ENCODE measurements at regions not wholly inside any gene's neighbourhood (a gene's known extent, or its start where the extent isn't known, plus 50 kb on each side); places are given as distances from the start of the nearest gene placed in this dataset.
A peak's percentile ranks its signal among the peaks of the same experiment; 100 is the strongest.

DNA sequence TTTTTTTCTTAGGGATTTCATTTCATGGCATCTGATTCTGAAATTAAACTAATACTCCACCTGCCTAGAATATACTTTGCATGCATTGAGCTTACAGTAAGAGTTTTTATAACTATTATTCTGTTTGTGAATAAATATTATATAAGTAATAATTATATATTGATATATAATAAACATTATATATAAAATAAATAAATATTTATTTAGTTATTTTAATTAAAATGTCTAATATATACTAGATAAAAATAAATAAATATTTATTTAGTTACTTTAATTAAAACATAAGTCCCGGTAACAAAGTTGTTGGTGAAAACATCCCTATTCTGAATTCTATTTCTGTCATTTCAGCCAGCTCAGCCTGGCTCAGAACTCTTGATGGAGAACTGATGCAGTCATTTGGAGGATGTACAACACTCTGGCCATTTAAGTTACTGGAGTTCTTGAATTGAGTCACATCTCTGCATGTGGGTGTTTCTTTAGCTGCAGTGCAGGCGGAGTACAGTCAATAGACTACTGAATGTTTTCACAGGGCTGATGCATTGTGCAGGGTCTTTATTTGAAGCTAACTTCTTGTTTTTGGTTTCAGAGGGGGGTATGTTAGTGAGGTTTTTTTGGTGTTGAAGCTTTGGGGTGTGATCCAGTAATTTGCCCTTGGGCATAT is 508.9 kb upstream of the ADGRB3 start (continued):
- TF ChIP-seq, protein P1, sequence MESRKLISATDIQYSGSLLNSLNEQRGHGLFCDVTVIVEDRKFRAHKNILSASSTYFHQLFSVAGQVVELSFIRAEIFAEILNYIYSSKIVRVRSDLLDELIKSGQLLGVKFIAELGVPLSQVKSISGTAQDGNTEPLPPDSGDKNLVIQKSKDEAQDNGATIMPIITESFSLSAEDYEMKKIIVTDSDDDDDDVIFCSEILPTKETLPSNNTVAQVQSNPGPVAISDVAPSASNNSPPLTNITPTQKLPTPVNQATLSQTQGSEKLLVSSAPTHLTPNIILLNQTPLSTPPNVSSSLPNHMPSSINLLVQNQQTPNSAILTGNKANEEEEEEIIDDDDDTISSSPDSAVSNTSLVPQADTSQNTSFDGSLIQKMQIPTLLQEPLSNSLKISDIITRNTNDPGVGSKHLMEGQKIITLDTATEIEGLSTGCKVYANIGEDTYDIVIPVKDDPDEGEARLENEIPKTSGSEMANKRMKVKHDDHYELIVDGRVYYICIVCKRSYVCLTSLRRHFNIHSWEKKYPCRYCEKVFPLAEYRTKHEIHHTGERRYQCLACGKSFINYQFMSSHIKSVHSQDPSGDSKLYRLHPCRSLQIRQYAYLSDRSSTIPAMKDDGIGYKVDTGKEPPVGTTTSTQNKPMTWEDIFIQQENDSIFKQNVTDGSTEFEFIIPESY (IDR thresholded peaks at IDR 0.05), result no peak
- TF ChIP-seq MXI1 (IDR thresholded peaks at IDR 0.05; ENCODE audit: low read depth, low read length) (no peak), CHD1 (IDR thresholded peaks at IDR 0.05; ENCODE audit: low read depth, low read length) (no peak), IKZF2 (IDR thresholded peaks at IDR 0.05) (peak in 1 of 2 experiments; percentile 29; a peak in 1 of 4 replicates), SIN3A (IDR thresholded peaks at IDR 0.05; ENCODE audit: low read depth, low read length) (no peak), BHLHE40 (IDR thresholded peaks at IDR 0.05; ENCODE audit: borderline replicate concordance in 1 of 2, low read depth in 2 of 2, low read length in 1 of 2) (0 out of 4 replicates have a peak, but pooled peaks have one; percentile 10 to 15), PAX5 (IDR thresholded peaks at IDR 0.05; ENCODE audit: borderline replicate concordance, low read depth, low read length) (peak; percentile 71), ASH2L (IDR thresholded peaks at IDR 0.05; ENCODE audit: borderline replicate concordance, low read depth) (no peak), RUNX3 (IDR thresholded peaks at IDR 0.05; ENCODE audit: low read length) (peak; percentile 76), STAT1 (conservative IDR thresholded peaks at IDR 0.05) (no peak), STAT3 (IDR thresholded peaks at IDR 0.05; ENCODE audit: low read depth, low read length) (no peak), ATF7 (IDR thresholded peaks at IDR 0.05; ENCODE audit: low read depth) (peak; percentile 49; the same call in 1 of the 2 replicates), TBL1XR1 (IDR thresholded peaks at IDR 0.05; ENCODE audit: low read depth, low read length) (no peak), TARDBP (IDR thresholded peaks at IDR 0.05; ENCODE audit: borderline replicate concordance) (no peak), EED (IDR thresholded peaks at IDR 0.05; ENCODE audit: low read depth) (peak; percentile 79; the same call in 1 of the 2 replicates)
- TF ChIP-seq, protein P2, sequence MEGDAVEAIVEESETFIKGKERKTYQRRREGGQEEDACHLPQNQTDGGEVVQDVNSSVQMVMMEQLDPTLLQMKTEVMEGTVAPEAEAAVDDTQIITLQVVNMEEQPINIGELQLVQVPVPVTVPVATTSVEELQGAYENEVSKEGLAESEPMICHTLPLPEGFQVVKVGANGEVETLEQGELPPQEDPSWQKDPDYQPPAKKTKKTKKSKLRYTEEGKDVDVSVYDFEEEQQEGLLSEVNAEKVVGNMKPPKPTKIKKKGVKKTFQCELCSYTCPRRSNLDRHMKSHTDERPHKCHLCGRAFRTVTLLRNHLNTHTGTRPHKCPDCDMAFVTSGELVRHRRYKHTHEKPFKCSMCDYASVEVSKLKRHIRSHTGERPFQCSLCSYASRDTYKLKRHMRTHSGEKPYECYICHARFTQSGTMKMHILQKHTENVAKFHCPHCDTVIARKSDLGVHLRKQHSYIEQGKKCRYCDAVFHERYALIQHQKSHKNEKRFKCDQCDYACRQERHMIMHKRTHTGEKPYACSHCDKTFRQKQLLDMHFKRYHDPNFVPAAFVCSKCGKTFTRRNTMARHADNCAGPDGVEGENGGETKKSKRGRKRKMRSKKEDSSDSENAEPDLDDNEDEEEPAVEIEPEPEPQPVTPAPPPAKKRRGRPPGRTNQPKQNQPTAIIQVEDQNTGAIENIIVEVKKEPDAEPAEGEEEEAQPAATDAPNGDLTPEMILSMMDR (IDR thresholded peaks at IDR 0.05 in 2 of 3, conservative IDR thresholded peaks at IDR 0.05 in 1 of 3; ENCODE audit: control insufficient read depth in 2 of 3, extremely low read depth in 1 of 3, insufficient read depth in 1 of 3, low read depth in 3 of 3, low read length in 3 of 3), result no peak
- TF ChIP-seq, protein P3, sequence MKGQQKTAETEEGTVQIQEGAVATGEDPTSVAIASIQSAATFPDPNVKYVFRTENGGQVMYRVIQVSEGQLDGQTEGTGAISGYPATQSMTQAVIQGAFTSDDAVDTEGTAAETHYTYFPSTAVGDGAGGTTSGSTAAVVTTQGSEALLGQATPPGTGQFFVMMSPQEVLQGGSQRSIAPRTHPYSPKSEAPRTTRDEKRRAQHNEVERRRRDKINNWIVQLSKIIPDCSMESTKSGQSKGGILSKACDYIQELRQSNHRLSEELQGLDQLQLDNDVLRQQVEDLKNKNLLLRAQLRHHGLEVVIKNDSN (IDR thresholded peaks at IDR 0.05; ENCODE audit: borderline replicate concordance, extremely low read length, insufficient read depth, low read depth, low read length), result no peak
- TF ChIP-seq, protein P4, sequence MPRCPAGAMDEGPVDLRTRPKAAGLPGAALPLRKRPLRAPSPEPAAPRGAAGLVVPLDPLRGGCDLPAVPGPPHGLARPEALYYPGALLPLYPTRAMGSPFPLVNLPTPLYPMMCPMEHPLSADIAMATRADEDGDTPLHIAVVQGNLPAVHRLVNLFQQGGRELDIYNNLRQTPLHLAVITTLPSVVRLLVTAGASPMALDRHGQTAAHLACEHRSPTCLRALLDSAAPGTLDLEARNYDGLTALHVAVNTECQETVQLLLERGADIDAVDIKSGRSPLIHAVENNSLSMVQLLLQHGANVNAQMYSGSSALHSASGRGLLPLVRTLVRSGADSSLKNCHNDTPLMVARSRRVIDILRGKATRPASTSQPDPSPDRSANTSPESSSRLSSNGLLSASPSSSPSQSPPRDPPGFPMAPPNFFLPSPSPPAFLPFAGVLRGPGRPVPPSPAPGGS (IDR thresholded peaks at IDR 0.05; ENCODE audit: borderline replicate concordance, insufficient read depth, low read depth, low read length, poor library complexity, severe bottlenecking), result peak; percentile 35
- TF ChIP-seq, protein P5, sequence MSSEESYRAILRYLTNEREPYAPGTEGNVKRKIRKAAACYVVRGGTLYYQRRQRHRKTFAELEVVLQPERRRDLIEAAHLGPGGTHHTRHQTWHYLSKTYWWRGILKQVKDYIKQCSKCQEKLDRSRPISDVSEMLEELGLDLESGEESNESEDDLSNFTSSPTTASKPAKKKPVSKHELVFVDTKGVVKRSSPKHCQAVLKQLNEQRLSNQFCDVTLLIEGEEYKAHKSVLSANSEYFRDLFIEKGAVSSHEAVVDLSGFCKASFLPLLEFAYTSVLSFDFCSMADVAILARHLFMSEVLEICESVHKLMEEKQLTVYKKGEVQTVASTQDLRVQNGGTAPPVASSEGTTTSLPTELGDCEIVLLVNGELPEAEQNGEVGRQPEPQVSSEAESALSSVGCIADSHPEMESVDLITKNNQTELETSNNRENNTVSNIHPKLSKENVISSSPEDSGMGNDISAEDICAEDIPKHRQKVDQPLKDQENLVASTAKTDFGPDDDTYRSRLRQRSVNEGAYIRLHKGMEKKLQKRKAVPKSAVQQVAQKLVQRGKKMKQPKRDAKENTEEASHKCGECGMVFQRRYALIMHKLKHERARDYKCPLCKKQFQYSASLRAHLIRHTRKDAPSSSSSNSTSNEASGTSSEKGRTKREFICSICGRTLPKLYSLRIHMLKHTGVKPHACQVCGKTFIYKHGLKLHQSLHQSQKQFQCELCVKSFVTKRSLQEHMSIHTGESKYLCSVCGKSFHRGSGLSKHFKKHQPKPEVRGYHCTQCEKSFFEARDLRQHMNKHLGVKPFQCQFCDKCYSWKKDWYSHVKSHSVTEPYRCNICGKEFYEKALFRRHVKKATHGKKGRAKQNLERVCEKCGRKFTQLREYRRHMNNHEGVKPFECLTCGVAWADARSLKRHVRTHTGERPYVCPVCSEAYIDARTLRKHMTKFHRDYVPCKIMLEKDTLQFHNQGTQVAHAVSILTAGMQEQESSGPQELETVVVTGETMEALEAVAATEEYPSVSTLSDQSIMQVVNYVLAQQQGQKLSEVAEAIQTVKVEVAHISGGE (CRISPR knock-in tag; IDR thresholded peaks at IDR 0.05), result no peak
